ENCODE measurements at regions not wholly inside any gene's neighbourhood (a gene's known extent, or its start where the extent isn't known, plus 50 kb on each side); places are given as distances from the start of the nearest gene placed in this dataset.

GRCh38 chr3:180749796-180750195 lies 70.5 kb upstream of the CCDC39 start:
- Histone ChIP-seq H3K27me3 (ENCODE audit: insufficient read depth, poor library complexity, severe bottlenecking) (no peaks in the 10 kb centered on the region), H3K4me3 (replicated peaks; ENCODE audit: insufficient read depth, low read length) (no peak overlapping the region), H3K27ac (replicated peaks) (no peak overlapping the region)
- TF ChIP-seq, protein P1, sequence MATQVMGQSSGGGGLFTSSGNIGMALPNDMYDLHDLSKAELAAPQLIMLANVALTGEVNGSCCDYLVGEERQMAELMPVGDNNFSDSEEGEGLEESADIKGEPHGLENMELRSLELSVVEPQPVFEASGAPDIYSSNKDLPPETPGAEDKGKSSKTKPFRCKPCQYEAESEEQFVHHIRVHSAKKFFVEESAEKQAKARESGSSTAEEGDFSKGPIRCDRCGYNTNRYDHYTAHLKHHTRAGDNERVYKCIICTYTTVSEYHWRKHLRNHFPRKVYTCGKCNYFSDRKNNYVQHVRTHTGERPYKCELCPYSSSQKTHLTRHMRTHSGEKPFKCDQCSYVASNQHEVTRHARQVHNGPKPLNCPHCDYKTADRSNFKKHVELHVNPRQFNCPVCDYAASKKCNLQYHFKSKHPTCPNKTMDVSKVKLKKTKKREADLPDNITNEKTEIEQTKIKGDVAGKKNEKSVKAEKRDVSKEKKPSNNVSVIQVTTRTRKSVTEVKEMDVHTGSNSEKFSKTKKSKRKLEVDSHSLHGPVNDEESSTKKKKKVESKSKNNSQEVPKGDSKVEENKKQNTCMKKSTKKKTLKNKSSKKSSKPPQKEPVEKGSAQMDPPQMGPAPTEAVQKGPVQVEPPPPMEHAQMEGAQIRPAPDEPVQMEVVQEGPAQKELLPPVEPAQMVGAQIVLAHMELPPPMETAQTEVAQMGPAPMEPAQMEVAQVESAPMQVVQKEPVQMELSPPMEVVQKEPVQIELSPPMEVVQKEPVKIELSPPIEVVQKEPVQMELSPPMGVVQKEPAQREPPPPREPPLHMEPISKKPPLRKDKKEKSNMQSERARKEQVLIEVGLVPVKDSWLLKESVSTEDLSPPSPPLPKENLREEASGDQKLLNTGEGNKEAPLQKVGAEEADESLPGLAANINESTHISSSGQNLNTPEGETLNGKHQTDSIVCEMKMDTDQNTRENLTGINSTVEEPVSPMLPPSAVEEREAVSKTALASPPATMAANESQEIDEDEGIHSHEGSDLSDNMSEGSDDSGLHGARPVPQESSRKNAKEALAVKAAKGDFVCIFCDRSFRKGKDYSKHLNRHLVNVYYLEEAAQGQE (IDR thresholded peaks at IDR 0.05; ENCODE audit: insufficient replicate concordance, low read depth), result no peak
- TF ChIP-seq GABPA (IDR thresholded peaks at IDR 0.05; ENCODE audit: low read depth) (no peak), SPI1 (IDR thresholded peaks at IDR 0.05; ENCODE audit: borderline replicate concordance, low read depth) (no peak), POLR2AphosphoS5 (IDR thresholded peaks at IDR 0.05; ENCODE audit: low read depth) (no peak)
- TF ChIP-seq, protein P2, sequence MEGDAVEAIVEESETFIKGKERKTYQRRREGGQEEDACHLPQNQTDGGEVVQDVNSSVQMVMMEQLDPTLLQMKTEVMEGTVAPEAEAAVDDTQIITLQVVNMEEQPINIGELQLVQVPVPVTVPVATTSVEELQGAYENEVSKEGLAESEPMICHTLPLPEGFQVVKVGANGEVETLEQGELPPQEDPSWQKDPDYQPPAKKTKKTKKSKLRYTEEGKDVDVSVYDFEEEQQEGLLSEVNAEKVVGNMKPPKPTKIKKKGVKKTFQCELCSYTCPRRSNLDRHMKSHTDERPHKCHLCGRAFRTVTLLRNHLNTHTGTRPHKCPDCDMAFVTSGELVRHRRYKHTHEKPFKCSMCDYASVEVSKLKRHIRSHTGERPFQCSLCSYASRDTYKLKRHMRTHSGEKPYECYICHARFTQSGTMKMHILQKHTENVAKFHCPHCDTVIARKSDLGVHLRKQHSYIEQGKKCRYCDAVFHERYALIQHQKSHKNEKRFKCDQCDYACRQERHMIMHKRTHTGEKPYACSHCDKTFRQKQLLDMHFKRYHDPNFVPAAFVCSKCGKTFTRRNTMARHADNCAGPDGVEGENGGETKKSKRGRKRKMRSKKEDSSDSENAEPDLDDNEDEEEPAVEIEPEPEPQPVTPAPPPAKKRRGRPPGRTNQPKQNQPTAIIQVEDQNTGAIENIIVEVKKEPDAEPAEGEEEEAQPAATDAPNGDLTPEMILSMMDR (IDR thresholded peaks at IDR 0.05; ENCODE audit: insufficient read depth, low read length), result no peak
- DNase-seq (ENCODE audit: low read depth in 1 of 2, low spot score in 1 of 2), result no peak

- Histone ChIP-seq H3K27ac (replicated peaks) (no peak overlapping the region), H3K27me3 (ENCODE audit: insufficient read depth, poor library complexity, severe bottlenecking) (no peaks in the 10 kb centered on the region), H3K4me3 (replicated peaks; ENCODE audit: insufficient read depth, low read length) (no peak overlapping the region)
- TF ChIP-seq, protein P1 (IDR thresholded peaks at IDR 0.05; ENCODE audit: insufficient replicate concordance, low read depth), result no peak
- no peak for TF ChIP-seq GABPA (IDR thresholded peaks at IDR 0.05; ENCODE audit: low read depth)
- no peak for TF ChIP-seq POLR2AphosphoS5 (IDR thresholded peaks at IDR 0.05; ENCODE audit: low read depth)
- TF ChIP-seq, protein P2 (IDR thresholded peaks at IDR 0.05; ENCODE audit: insufficient read depth, low read length), result no peak
- no peak for TF ChIP-seq SPI1 (IDR thresholded peaks at IDR 0.05; ENCODE audit: borderline replicate concordance, low read depth)
- no peak for DNase-seq (ENCODE audit: low read depth in 1 of 2, low spot score in 1 of 2)
Observed at GRCh38 chr3:180755556-180755955, 76.3 kb upstream of the CCDC39 start.

GRCh38 chr3:180762866-180763265 lies 83.6 kb upstream of the CCDC39 start:
- TF ChIP-seq SPI1 (IDR thresholded peaks at IDR 0.05; ENCODE audit: borderline replicate concordance, low read depth), result no peak
- TF ChIP-seq, protein P2 (IDR thresholded peaks at IDR 0.05; ENCODE audit: insufficient read depth, low read length), result no peak
- TF ChIP-seq, protein P1 (IDR thresholded peaks at IDR 0.05; ENCODE audit: insufficient replicate concordance, low read depth), result no peak
- no peak for TF ChIP-seq GABPA (IDR thresholded peaks at IDR 0.05; ENCODE audit: low read depth)
- no peak for TF ChIP-seq POLR2AphosphoS5 (IDR thresholded peaks at IDR 0.05; ENCODE audit: low read depth)
- no peak for DNase-seq (ENCODE audit: low read depth in 1 of 2, low spot score in 1 of 2)
- Histone ChIP-seq H3K27me3 (ENCODE audit: insufficient read depth, poor library complexity, severe bottlenecking) (no peaks in the 10 kb centered on the region), H3K4me3 (replicated peaks; ENCODE audit: insufficient read depth, low read length) (no peak overlapping the region), H3K27ac (replicated peaks) (no peak overlapping the region)
